ENCODE measurements at regions not wholly inside any gene's neighbourhood (a gene's known extent, or its start where the extent isn't known, plus 50 kb on each side); places are given as distances from the start of the nearest gene placed in this dataset.

DNA sequence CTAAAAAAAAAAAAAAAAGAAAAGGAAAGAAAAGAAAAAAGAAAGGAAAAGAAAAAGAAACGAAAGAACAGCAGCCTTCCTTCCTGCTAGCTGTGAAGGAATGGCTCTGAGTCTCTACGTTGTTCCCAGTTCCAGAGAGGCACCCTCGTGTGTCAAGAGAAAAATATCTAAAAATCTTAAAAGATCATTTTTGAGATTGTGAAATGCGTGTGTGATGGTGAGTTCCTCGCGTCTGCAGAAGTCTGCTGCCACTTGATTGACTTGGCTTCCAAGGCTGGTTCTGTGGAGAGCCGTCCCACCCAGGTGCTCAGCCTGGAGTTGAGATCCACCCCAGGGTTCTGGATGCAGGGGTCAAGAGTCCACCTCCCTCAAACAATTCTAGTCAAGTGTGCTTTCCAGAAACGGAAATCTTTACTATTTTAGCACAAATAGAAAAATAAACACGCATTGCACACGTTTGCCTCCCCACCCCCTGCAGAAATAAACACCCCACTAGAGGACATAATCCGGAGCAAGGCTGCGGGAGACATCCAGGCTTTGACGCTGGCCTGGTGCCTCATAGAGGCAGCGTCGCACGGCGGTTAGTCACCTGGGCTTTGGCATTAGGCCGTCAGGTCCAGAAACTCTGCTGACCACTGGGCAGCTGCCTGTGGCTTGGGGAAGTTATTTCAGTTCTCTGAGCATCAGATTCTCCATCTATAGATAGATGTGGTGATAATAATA is 265.4 kb downstream of the FAM43A start:
- TF ChIP-seq, protein P1, sequence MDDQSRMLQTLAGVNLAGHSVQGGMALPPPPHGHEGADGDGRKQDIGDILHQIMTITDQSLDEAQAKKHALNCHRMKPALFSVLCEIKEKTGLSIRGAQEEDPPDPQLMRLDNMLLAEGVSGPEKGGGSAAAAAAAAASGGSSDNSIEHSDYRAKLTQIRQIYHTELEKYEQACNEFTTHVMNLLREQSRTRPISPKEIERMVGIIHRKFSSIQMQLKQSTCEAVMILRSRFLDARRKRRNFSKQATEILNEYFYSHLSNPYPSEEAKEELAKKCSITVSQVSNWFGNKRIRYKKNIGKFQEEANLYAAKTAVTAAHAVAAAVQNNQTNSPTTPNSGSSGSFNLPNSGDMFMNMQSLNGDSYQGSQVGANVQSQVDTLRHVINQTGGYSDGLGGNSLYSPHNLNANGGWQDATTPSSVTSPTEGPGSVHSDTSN (CRISPR knock-in tag; IDR thresholded peaks at IDR 0.05; ENCODE audit: borderline replicate concordance) = no peak
- no peak for TF ChIP-seq CAMTA2 (CRISPR knock-in tag; IDR thresholded peaks at IDR 0.05; ENCODE audit: borderline replicate concordance)
- TF ChIP-seq ZBTB42 (CRISPR knock-in tag; IDR thresholded peaks at IDR 0.05) = no peak
